Activated CD4-positive, alpha-beta T cell treated with anti-CD3 and anti-CD28 coated beads, Interleukin-2, amount 10 ng/mL, durations not matched to agents 7 days and 5 days (primary cell): ENCODE measurements at regions not wholly inside any gene's neighbourhood (a gene's known extent, or its start where the extent isn't known, plus 50 kb on each side); places are given as distances from the start of the nearest gene placed in this dataset.

Source experiments
- CTCF ChIA-PET: fragments of 350-600 bp; sonication (Branson Sonifier 250); formaldehyde crosslinking; loops from one replicate; lab custom pipeline; 2021; ENCODE audit warnings: antibody characterized with exemption; lab: Charles Lee
- POLR2A ChIA-PET: fragments of 350-600 bp; sonication (Branson Sonifier 250); formaldehyde crosslinking; loops from one replicate; lab custom pipeline; 2021; ENCODE audit warnings: antibody characterized with exemption; lab: Charles Lee
- DNase-seq: peaks from one replicate; pipeline ENCODE4 v3.0.0-alpha.2; 2020
- H3K27ac Mint-ChIP-seq: one replicate; pipeline ENCODE4 v1.8.0; 2021; ENCODE audit warnings: mild to moderate bottlenecking, moderate library complexity, mixed read lengths
- H3K27me3 Mint-ChIP-seq: one replicate; pipeline ENCODE4 v1.8.0; 2021; ENCODE audit warnings: mixed read lengths
- H3K36me3 Mint-ChIP-seq: one replicate; pipeline ENCODE4 v1.8.0; 2021; ENCODE audit warnings: low read depth, mixed read lengths
- H3K4me1 Mint-ChIP-seq: one replicate; pipeline ENCODE4 v1.8.0; 2021; ENCODE audit warnings: mixed read lengths
- H3K4me3 Mint-ChIP-seq: one replicate; pipeline ENCODE4 v1.8.0; 2021; ENCODE audit warnings: mild to moderate bottlenecking, moderate library complexity, mixed read lengths
- H3K9me3 Mint-ChIP-seq: one replicate; pipeline ENCODE4 v1.8.0; 2021; ENCODE audit warnings: mixed read lengths

GRCh38 chr21:26758083-26758880 is 86.9 kb downstream of the ADAMTS1 start:
- H3K27ac Mint-ChIP-seq = no peak overlapping the region
- no peaks in the 10 kb centered on the region for H3K4me1 Mint-ChIP-seq
- no peak overlapping the region for H3K4me3 Mint-ChIP-seq
- no peak for DNase-seq
- H3K27me3 Mint-ChIP-seq = no peaks in the 10 kb centered on the region
- H3K9me3 Mint-ChIP-seq = no peaks in the 10 kb centered on the region
- POLR2A ChIA-PET = interaction anchor here (0.6 kb wide), 1 partner anchor 13 kb away, joined by 3 read pairs; no protein-coding TSS in a partner anchor
- no peaks in the 10 kb centered on the region for H3K36me3 Mint-ChIP-seq
- CTCF ChIA-PET = no interaction called here

DNA sequence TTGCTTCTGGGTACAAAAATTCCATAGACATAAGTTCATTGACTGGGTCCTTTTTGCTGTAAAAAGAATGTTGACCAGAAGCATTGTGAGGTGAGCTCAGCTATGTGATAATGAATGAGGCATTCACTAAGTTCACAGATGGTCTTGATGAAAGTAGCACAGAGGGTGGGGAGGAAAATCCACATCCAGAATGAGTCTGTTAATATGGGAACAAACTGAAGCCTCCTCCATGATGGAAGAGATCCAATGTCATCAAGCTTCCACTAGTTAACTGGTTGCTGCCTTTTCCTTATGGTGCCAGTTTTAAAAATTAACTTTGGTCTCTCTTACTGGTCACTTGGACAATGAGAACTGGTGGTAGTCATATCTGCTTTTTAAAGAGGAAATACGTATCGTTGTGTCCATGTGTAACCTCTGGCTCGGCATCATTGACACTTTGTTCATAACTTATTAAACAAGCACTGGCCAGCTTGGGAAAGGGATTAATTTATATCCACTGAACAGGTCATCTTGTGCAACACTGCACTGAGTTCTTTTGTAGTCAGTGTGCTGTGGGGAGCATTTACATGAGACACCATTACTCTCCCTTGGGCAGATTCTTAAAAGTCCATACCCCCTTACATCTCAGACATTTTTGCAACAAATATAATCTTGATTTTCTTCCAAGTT is 88.6 kb downstream of the ADAMTS1 start:
- Mint-ChIP-seq H3K4me3 (no peak overlapping the region), H3K27ac (no peak overlapping the region), H3K36me3 (no peaks in the 10 kb centered on the region)

GRCh38 chr21:26754853-26755252 is 90.4 kb downstream of the ADAMTS1 start:
- Mint-ChIP-seq H3K27ac (no peak overlapping the region), H3K9me3 (no peaks in the 10 kb centered on the region), H3K27me3 (no peaks in the 10 kb centered on the region), H3K4me1 (no peaks in the 10 kb centered on the region), H3K4me3 (no peak overlapping the region), H3K36me3 (no peaks in the 10 kb centered on the region)
- ChIA-PET POLR2A (no interaction called here), CTCF (interaction anchor here (0.7 kb wide), 1 partner anchor 18 kb away, joined by 3 read pairs; no protein-coding TSS in a partner anchor)
- no peak for DNase-seq

More for the DNA sequence above, 88.6 kb downstream of the ADAMTS1 start:
- ChIA-PET CTCF (interaction anchor here (1.2 to 1.5 kb wide), 2 partner anchors 12 to 14 kb away, joined by 3 to 4 read pairs; no protein-coding TSS in a partner anchor), POLR2A (no interaction called here)
- no peaks in the 10 kb centered on the region for H3K4me1 Mint-ChIP-seq
- H3K9me3 Mint-ChIP-seq = no peaks in the 10 kb centered on the region
- no peak for DNase-seq
- no peaks in the 10 kb centered on the region for H3K27me3 Mint-ChIP-seq

DNA sequence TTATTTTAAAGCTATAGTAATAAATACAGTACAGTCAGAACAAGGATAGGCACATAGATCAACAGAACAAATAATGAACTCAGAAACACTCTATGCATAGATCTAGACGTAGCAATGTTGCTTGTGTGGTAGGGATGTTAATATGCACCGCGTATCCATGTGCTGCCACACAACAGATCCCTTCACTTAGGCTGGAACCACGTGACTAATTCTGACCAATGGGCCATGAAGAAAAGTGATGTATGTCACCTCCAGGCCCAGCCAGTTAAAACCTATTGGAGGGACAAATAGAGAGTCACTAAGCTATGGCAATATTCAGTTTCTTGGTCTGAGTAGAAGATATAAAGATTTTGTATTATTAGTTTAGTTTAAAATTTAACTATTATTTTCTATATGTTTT is 91.4 kb downstream of the ADAMTS1 start:
- H3K4me3 Mint-ChIP-seq = no peak overlapping the region
- ChIA-PET POLR2A (no interaction called here), CTCF (no interaction called here)
- no peaks in the 10 kb centered on the region for H3K36me3 Mint-ChIP-seq
- no peak overlapping the region for H3K27ac Mint-ChIP-seq
- DNase-seq = no peak
- H3K9me3 Mint-ChIP-seq = no peaks in the 10 kb centered on the region
- no peaks in the 10 kb centered on the region for H3K4me1 Mint-ChIP-seq
- H3K27me3 Mint-ChIP-seq = no peaks in the 10 kb centered on the region

DNA sequence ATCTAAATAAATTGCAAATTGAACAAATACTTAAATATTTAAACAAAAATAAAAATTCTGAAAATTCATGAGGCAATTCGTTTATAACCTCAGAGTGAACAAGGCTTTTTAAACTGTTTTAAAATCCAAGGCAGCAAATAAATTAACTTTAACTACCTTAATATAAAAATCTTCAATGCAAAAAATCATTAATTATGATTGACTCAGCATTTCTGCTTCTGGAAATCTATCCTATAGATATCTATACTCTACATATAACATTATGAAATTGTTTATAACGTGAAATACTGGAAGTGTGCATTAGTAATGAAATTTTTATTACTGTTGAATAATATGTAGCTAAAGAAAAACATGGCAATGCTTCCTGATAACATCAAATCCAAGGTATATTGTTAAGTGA is 92.4 kb downstream of the ADAMTS1 start:
- no peak for DNase-seq
- Mint-ChIP-seq H3K9me3 (no peaks in the 10 kb centered on the region), H3K27ac (no peak overlapping the region), H3K27me3 (no peaks in the 10 kb centered on the region), H3K4me1 (no peaks in the 10 kb centered on the region), H3K4me3 (no peak overlapping the region), H3K36me3 (no peaks in the 10 kb centered on the region)
- ChIA-PET POLR2A (no interaction called here), CTCF (no interaction called here)

DNA sequence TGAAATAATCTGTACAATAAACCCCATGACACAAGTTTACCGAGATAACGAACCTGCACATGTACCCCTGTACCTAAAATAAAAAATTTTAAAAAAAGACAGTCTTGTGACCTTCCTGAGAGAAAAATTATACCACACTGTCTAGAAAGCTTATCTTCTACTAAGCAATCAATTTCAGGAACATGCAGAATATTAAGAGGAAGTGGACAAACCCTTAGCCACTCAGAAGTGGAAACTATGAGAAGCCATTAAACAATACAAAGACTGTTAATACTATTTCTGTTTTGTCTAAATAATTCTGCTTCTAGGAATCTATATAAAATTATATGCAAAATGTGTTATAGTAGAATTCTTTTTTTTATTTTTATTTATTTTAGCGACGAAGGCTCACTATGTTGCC is 93.9 kb downstream of the ADAMTS1 start:
- Mint-ChIP-seq H3K27me3 (no peaks in the 10 kb centered on the region), H3K4me1 (no peaks in the 10 kb centered on the region), H3K27ac (no peak overlapping the region), H3K36me3 (no peaks in the 10 kb centered on the region), H3K9me3 (no peaks in the 10 kb centered on the region), H3K4me3 (no peak overlapping the region)
- DNase-seq = no peak
- CTCF ChIA-PET = no interaction called here
- POLR2A ChIA-PET = no interaction called here

GRCh38 chr21:26748066-26748465 is 97.1 kb downstream of the ADAMTS1 start:
- Mint-ChIP-seq H3K9me3 (no peaks in the 10 kb centered on the region), H3K4me3 (no peak overlapping the region), H3K4me1 (no peaks in the 10 kb centered on the region), H3K27ac (no peak overlapping the region), H3K27me3 (peaks cover 3% of the 10 kb centered on the region), H3K36me3 (no peaks in the 10 kb centered on the region)
- POLR2A ChIA-PET = no interaction called here
- no peak for DNase-seq
- CTCF ChIA-PET = no interaction called here

- H3K9me3 Mint-ChIP-seq = no peaks in the 10 kb centered on the region
- no peak for DNase-seq
These were observed 98.0 kb downstream of the ADAMTS1 start for GRCh38 chr21:26747216-26747615.

GRCh38 chr21:26743524-26743923 is 101.7 kb downstream of the ADAMTS1 start:
- Mint-ChIP-seq H3K27me3 (peaks cover 3% of the 10 kb centered on the region), H3K9me3 (no peaks in the 10 kb centered on the region), H3K4me1 (no peaks in the 10 kb centered on the region), H3K36me3 (no peaks in the 10 kb centered on the region), H3K27ac (no peak overlapping the region), H3K4me3 (no peak overlapping the region)
- no peak for DNase-seq
- ChIA-PET CTCF (interaction anchor here (1.6 kb wide), 1 partner anchor 13 kb away, joined by 4 read pairs; no protein-coding TSS in a partner anchor), POLR2A (no interaction called here)

More at GRCh38 chr21:26747216-26747615, 98.0 kb downstream of the ADAMTS1 start:
- H3K27me3 Mint-ChIP-seq = peaks cover 3% of the 10 kb centered on the region
- CTCF ChIA-PET = no interaction called here
- no peaks in the 10 kb centered on the region for H3K4me1 Mint-ChIP-seq
- no peak overlapping the region for H3K4me3 Mint-ChIP-seq
- no peaks in the 10 kb centered on the region for H3K36me3 Mint-ChIP-seq
- POLR2A ChIA-PET = no interaction called here
- H3K27ac Mint-ChIP-seq = no peak overlapping the region

DNA sequence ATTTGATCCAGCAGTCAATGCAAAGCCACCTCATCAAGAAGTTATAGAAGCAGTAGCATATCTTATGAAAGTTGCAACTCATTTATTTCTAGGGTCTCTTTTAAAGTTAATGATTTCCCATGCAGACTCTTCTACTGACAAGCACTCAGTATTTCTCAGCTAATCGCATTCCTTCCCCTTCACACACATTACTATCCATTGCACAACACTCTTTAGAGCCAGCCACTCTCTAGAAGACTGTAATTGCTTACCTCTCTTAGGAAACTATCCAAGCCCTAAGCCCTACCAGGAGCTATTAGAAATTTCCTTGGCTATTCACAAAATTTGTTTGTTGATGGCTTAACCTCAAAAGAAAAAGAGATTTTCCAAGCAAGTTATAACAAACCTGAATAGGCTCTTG is 106.0 kb downstream of the ADAMTS1 start:
- H3K4me3 Mint-ChIP-seq = no peak overlapping the region

GRCh38 chr21:26736449-26736848 is 108.8 kb downstream of the ADAMTS1 start:
- H3K4me3 Mint-ChIP-seq = no peak overlapping the region
- no peaks in the 10 kb centered on the region for H3K36me3 Mint-ChIP-seq
- ChIA-PET CTCF (interaction anchor here (0.6 kb wide), 1 partner anchor 19 kb away, joined by 3 read pairs; no protein-coding TSS in a partner anchor), POLR2A (no interaction called here)
- H3K4me1 Mint-ChIP-seq = no peaks in the 10 kb centered on the region
- no peak overlapping the region for H3K27ac Mint-ChIP-seq
- no peaks in the 10 kb centered on the region for H3K27me3 Mint-ChIP-seq
- no peak for DNase-seq
- no peaks in the 10 kb centered on the region for H3K9me3 Mint-ChIP-seq

More for the DNA sequence above, 106.0 kb downstream of the ADAMTS1 start:
- DNase-seq = no peak
- H3K4me1 Mint-ChIP-seq = no peaks in the 10 kb centered on the region
- no peaks in the 10 kb centered on the region for H3K9me3 Mint-ChIP-seq
- H3K36me3 Mint-ChIP-seq = no peaks in the 10 kb centered on the region
- POLR2A ChIA-PET = no interaction called here
- CTCF ChIA-PET = no interaction called here
- no peaks in the 10 kb centered on the region for H3K27me3 Mint-ChIP-seq
- H3K27ac Mint-ChIP-seq = no peak overlapping the region

GRCh38 chr21:26732432-26733221 is 112.6 kb downstream of the ADAMTS1 start:
- H3K9me3 Mint-ChIP-seq = no peaks in the 10 kb centered on the region
- ChIA-PET POLR2A (no interaction called here), CTCF (interaction anchor here (1.5 kb wide), 1 partner anchor 10 kb away, joined by 3 read pairs; no protein-coding TSS in a partner anchor)
- peaks cover 1% of the 10 kb centered on the region for H3K27me3 Mint-ChIP-seq
- peak; percentile 28 for DNase-seq
- no peaks in the 10 kb centered on the region for H3K36me3 Mint-ChIP-seq
- no peaks in the 10 kb centered on the region for H3K4me1 Mint-ChIP-seq
- H3K4me3 Mint-ChIP-seq = no peak overlapping the region
- H3K27ac Mint-ChIP-seq = no peak overlapping the region
